Posterior vena cava (tissue), 2 donors: ENCODE measurements at regions not wholly inside any gene's neighbourhood (a gene's known extent, or its start where the extent isn't known, plus 50 kb on each side); places are given as distances from the start of the nearest gene placed in this dataset.
"Not testable (repeated sequence)": the region's sequence is repeated elsewhere in the genome, so short reads cannot be mapped to it uniquely, and the experiment has no call there.

ENCODE experiments used
- DNase-seq: peaks from one replicate; pipeline ENCODE4 v3.0.0-alpha.2; 2020; ENCODE audit warnings: low spot score
- intact Hi-C, 2 donors: fragments of 100-400 bp; cut with DNase I; formaldehyde crosslinking; loops; one replicate each; pipeline versions ENCODE4 v1.14.1 to v1.14.2; 2022 to 2023
- donor health status: DM: yes; HTN: yes; CAD: no.
- donor health status: DM: yes; HTN: yes; CAD: no.

DNA sequence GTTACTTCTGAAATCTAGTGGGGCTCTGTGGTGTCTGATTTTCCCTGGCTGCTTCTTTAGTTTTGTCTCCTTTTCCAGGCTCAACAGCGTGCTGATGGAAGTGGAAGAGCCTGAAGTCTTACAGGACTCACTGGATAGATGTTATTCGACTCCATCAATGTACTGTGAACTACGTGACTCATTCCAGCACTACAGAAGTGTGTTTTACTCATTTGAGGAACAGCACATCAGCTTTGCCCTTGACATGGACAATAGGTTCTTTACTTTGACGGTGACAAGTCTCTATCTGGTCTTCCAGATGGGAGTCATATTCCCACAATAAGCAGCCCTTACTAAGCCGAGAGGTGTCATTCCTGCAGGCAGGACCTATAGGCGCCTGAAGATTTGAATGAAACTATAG is 51.1 kb downstream of the NBPF8 start:
- DNase-seq, intact Hi-C loops: not testable (repeated sequence)

DNA sequence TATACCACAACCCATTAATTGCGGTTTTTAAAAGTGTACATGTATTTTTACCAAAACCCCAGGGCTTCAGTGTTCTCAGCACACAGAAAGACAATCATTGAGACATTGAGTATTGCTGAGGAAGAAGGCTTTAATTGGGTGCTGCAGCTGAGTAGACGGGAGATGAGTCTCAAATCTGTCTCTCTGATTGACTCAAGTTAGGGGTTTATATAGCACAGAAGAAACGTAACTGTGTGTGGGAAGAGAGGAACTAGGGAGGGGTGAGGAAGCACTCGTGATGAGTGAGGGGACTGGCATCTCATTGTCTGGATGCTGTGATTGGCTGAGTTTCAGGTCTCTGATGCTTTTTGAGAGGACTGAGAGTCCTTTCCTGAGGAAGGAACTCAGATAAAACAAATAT is 62.8 kb downstream of the NBPF8 start:
- DNase-seq, intact Hi-C loops: not testable (repeated sequence)

DNA sequence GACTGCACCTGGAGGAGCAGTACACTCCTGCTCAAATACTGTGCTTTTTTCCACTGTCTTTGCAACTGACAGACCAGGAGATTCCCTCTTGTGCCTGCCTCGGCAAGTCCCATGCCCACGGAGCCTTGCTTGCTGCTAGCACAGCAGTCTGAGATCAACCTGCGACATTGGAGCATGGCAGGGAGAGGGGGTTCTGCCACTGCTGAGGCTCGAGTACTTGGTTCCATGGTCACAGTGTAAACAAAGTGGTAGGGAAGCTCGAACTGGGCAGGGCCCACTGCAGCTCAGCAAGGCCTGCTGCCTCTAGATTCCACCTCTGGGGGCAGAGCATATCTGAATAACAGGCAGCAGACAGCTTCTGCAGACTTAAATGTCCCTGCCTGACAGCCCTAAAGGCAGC is 63.6 kb downstream of the NBPF8 start:
- DNase-seq, intact Hi-C loops: not testable (repeated sequence)

DNA sequence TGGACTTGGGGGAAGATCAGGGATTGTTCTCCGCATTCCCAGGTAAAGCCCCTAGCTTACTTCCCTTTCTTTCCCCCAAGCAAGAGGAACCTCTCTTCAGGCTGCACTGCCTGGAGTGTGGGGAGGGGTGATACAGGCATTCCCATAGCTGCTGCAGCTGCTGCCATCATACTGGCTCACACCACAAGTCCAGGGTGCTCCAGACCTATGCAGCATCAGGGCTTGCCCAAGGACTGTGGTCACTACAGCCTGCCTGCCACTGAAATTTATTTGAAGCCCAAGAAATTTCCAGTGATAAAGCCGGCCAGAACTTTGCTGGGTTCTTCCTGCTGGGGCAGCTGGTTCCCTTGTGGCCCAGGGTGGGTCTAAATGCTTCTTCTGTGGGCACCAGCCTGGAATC is 72.7 kb downstream of the NBPF8 start:
- DNase-seq: not testable (repeated sequence)

GRCh38 chr1:120489217-120489616 is 74.4 kb downstream of the NBPF8 start:
- peak; percentile 69 for DNase-seq
- intact Hi-C loops: not testable (repeated sequence)

More for the DNA sequence above, 72.7 kb downstream of the NBPF8 start:
- intact Hi-C loops: not testable (repeated sequence)

- intact Hi-C loops, DNase-seq: not testable (repeated sequence)
Observed at GRCh38 chr1:120497145-120497544, 82.3 kb downstream of the NBPF8 start.

GRCh38 chr1:120503284-120503683 is 88.4 kb downstream of the NBPF8 start:
- DNase-seq: not testable (repeated sequence)

DNA sequence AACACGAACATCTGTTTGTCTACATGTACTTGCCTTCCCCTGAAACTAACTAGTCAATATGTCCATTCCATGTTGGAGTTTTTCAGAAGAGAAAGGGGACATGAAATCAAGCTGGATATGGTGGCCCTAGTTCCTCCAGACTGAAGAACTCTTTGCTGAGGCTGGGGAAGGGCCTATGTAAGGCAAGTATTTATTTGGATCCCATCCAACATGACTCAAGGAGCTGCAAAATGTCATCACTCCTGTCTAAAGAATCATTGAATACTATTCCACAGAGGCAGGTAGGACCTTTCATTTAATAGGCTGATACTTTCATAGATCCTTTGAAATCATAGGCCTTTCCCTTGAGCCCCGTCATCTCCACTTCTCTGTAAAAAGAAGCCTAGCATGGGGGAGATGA is 91.5 kb downstream of the NBPF8 start:
- intact Hi-C loops, DNase-seq: not testable (repeated sequence)

More at GRCh38 chr1:120503284-120503683, 88.4 kb downstream of the NBPF8 start:
- intact Hi-C loops: not testable (repeated sequence)

DNA sequence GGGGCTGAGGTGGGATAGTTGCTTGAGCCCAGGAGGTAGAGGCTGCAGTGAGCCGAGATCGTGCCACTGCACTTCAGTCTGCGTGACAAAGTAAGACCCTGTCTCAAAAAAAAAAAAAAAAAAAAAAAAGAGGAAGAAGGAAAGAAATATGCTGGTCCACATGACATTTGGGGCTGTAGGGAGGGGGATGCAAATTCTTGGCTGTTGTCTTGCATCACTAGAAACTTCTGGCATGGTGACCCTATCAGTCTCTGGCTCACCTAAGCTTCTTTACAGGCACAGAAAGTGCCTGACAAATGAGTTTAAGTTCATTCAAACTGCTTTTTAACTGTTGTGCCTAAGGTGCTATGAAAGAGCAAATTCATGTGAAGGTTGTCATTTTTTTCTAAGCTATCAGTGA is 93.5 kb downstream of the NBPF8 start:
- DNase-seq, intact Hi-C loops: not testable (repeated sequence)

DNA sequence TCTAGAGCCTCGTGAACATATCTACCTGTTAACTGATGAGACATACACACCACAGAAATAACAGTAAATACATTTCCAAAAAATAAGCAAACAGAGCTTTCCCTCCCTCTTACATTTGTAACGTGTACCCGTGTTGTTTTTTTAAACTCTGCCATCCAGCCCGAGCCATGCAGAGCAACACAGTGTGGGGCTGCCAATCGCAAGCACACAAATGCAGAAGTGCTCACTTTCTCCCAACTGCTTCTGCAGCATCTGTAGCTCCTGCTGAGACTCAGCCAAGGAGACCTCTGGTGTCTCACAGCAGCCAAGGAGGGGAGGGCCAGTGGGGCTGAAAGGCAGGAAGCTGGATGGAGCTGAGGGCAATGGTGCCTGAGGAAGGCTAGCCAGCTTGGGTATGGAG is 94.4 kb downstream of the NBPF8 start:
- DNase-seq, intact Hi-C loops: not testable (repeated sequence)

- DNase-seq, intact Hi-C loops: not testable (repeated sequence)
Observed at GRCh38 chr1:120513099-120513498, 98.3 kb downstream of the NBPF8 start.

DNA sequence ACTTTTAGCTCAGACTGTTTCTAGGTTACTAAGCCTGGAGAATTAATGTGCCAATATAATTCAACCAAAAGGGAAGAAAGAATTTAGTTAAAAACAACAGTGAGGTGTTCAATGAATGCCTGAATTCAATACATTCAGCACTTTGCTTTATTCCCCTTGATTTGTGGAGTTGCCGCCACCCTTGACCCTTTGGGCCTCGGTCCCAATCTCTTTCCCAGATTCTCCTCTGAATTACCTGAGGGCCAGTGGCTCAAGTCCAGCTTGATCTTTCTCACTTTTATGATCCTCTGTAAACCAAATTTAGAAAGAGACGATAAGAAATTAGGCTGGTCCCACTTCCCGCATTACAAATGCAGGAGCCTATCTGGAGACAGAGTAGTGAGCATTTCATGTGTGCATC is 98.7 kb downstream of the NBPF8 start:
- intact Hi-C loops, DNase-seq: not testable (repeated sequence)

- DNase-seq, intact Hi-C loops: not testable (repeated sequence)
Observed at GRCh38 chr1:120519196-120519595, 104.4 kb downstream of the NBPF8 start.

- DNase-seq, intact Hi-C loops: not testable (repeated sequence)
Observed at GRCh38 chr1:120524416-120524815, 109.6 kb downstream of the NBPF8 start.

DNA sequence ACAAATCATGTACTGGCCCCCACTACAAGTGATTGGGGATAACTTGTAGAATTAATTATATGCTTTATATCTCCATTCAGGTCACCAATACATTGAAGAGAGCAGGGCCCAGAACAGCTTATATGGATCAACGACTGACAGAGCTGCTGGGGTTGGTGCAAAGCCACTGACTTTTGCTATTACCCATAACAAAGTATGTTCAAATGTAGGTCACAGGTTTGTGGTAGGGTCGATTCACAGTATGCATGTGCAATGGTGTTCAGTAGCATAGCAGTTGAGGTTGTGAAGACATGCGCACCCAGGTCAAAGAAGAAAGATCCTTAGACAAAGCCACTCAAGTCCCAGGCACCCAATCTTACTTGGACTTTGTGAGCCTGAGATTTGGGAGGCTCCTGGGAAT is 110.6 kb downstream of the NBPF8 start:
- DNase-seq, intact Hi-C loops: not testable (repeated sequence)

DNA sequence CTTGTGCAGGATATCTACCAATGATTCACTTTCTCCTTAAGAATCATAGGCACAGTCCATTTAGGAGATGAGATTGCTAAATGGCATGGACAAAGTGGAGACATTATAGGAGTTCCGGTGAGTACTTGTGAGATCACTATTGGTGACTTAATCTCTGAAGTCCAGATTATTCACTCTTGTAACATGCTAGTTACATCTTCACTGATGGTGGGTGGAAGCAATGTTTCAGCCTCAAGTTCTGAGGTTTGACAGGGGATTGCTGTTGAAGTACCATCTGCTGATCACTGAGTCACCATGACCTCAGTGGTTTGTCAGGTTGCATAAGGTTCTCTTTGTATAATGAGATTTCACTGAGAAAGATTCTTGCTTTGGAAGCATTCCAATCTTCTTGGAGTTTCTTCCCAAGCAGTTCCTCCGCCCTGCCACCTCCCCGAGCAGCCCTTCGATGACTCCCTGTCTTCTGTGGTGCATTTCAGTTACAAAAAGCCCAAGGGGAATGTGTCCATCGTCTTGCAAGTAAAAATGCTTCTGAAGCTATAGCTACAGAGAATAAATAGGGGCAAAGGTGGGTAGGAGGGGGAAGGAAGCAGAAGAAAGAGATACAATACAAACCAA is 114.7 kb downstream of the NBPF8 start:
- DNase-seq, intact Hi-C loops: not testable (repeated sequence)

- intact Hi-C loops, DNase-seq: not testable (repeated sequence)
Observed at GRCh38 chr1:120531455-120531854, 116.6 kb downstream of the NBPF8 start.

GRCh38 chr1:120534361-120535047 is 119.7 kb downstream of the NBPF8 start:
- DNase-seq, intact Hi-C loops: not testable (repeated sequence)

GRCh38 chr1:120535052-120535451 is 120.2 kb downstream of the NBPF8 start:
- DNase-seq, intact Hi-C loops: not testable (repeated sequence)

- intact Hi-C loops, DNase-seq: not testable (repeated sequence)
Observed at GRCh38 chr1:120541394-120541793, 126.6 kb downstream of the NBPF8 start.

GRCh38 chr1:120542365-120542764 is 127.5 kb downstream of the NBPF8 start:
- intact Hi-C loops: not testable (repeated sequence)

More at GRCh38 chr1:120542365-120542764, 127.5 kb downstream of the NBPF8 start:
- DNase-seq: not testable (repeated sequence)
